ENCODE measurements at regions not wholly inside any gene's neighbourhood (a gene's known extent, or its start where the extent isn't known, plus 50 kb on each side); places are given as distances from the start of the nearest gene placed in this dataset.

GRCh38 chr18:27746241-27746640 lies 430.7 kb downstream of the CDH2 start:
- DNase-seq (ENCODE audit: insufficient read length, low spot score) (no peak), FAIRE-seq (no peak)
- no peak for TF ChIP-seq CTCF (IDR thresholded peaks at IDR 0.05; ENCODE audit: insufficient read depth, missing control alignments)

GRCh38 chr18:27735117-27735516 lies 441.8 kb downstream of the CDH2 start:
- no peak for DNase-seq (ENCODE audit: insufficient read length, low spot score)
- no peak for TF ChIP-seq CTCF (IDR thresholded peaks at IDR 0.05; ENCODE audit: insufficient read depth, missing control alignments)
- FAIRE-seq = no peak

- no peak for TF ChIP-seq CTCF (IDR thresholded peaks at IDR 0.05; ENCODE audit: insufficient read depth, missing control alignments)
- DNase-seq (ENCODE audit: insufficient read length, low spot score) (no peak), FAIRE-seq (no peak)
Observed at GRCh38 chr18:27731211-27731610, 445.7 kb downstream of the CDH2 start.

GRCh38 chr18:27728659-27729058 lies 448.3 kb downstream of the CDH2 start:
- no peak for TF ChIP-seq CTCF (IDR thresholded peaks at IDR 0.05; ENCODE audit: insufficient read depth, missing control alignments)
- no peak for DNase-seq (ENCODE audit: insufficient read length, low spot score)
- FAIRE-seq = no peak

- DNase-seq (ENCODE audit: insufficient read length, low spot score) (no peak), FAIRE-seq (no peak)
- TF ChIP-seq CTCF (IDR thresholded peaks at IDR 0.05; ENCODE audit: insufficient read depth, missing control alignments) = no peak
Observed at GRCh38 chr18:27724362-27724761, 452.6 kb downstream of the CDH2 start.

- TF ChIP-seq CTCF (IDR thresholded peaks at IDR 0.05; ENCODE audit: insufficient read depth, missing control alignments) = no peak
- FAIRE-seq (no peak), DNase-seq (ENCODE audit: insufficient read length, low spot score) (no peak)
Observed at GRCh38 chr18:27723168-27723567, 453.8 kb downstream of the CDH2 start.

- no peak for TF ChIP-seq CTCF (IDR thresholded peaks at IDR 0.05; ENCODE audit: insufficient read depth, missing control alignments)
- DNase-seq (ENCODE audit: insufficient read length, low spot score) (no peak), FAIRE-seq (no peak)
Observed at GRCh38 chr18:27719680-27720079, 457.2 kb downstream of the CDH2 start.
